Stomach (tissue), 8 donors: ENCODE measurements at regions not wholly inside any gene's neighbourhood (a gene's known extent, or its start where the extent isn't known, plus 50 kb on each side); places are given as distances from the start of the nearest gene placed in this dataset.
"Not testable (repeated sequence)": the region's sequence is repeated elsewhere in the genome, so short reads cannot be mapped to it uniquely, and the experiment has no call there.

Source experiments
- DNase-seq, 2 donors: peaks; one replicate each; pipeline versions ENCODE4 v3.0.0 to v3.0.0-alpha.2; 2013 to 2019
- H3K27ac ChIP-seq, 5 donors: fragments of 200-600 bp in 4 of 5; sonication (generic) in 4 of 5; one replicate each; pipeline ENCODE4 v1.5.1; 2013 to 2019; ENCODE audit warnings: mild to moderate bottlenecking in 1 of 5, moderate library complexity in 1 of 5
- H3K27me3 ChIP-seq, 3 donors: fragments of 200-600 bp; sonication (generic); one replicate each; pipeline ENCODE4 v1.5.1; 2017 to 2019; ENCODE audit warnings: mixed run types in 1 of 3
- H3K36me3 ChIP-seq, 4 donors: fragments of 200-600 bp; sonication (generic); 1 replicate in 3 of 4; 2 replicates in 1 of 4; pipeline ENCODE4 v1.5.1; 2016 to 2019
- H3K4me1 ChIP-seq, 4 donors: fragments of 200-600 bp; sonication (generic); one replicate each; pipeline ENCODE4 v1.5.1; 2016 to 2019
- H3K4me3 ChIP-seq, 4 donors: fragments of 200-600 bp; sonication (generic) in 3 of 4; one replicate each; pipeline ENCODE4 v1.5.1; 2016 to 2019; ENCODE audit warnings: mild to moderate bottlenecking in 1 of 4
- H3K9me3 ChIP-seq, 4 donors: fragments of 200-600 bp; sonication (generic); one replicate each; pipeline ENCODE4 v1.5.1; 2016 to 2019
- EP300 ChIP-seq: sonication (generic); formaldehyde crosslinking; IDR thresholded peaks from one replicate; pipeline ENCODE4 v1.6.1; 2017; ENCODE audit warnings: antibody characterized with exemption
- POLR2A ChIP-seq, 4 donors: fragments of 450-650 bp; IDR thresholded peaks; one replicate each; pipeline ENCODE4 v1.6.1; 2016; ENCODE audit warnings: antibody characterized with exemption in 4 of 4, control low read depth in 2 of 4, mild to moderate bottlenecking in 1 of 4, moderate library complexity in 1 of 4
- POLR2AphosphoS5 ChIP-seq, 3 donors: sonication (generic); formaldehyde crosslinking; IDR thresholded peaks; one replicate each; pipeline ENCODE4 v1.6.1; 2016; ENCODE audit warnings: antibody characterized with exemption in 3 of 3
- WGBS, 5 donors: extraction: QIAGEN DNeasy Blood & Tissue Kit in 3 of 5; methylation state at CpG; one replicate each; pipeline versions ENCODE4 v1.1.5 to v1.1.7; 2013 to 2018; 5-methylcytosine and 5-hydroxymethylcytosine counted together
- intact Hi-C: fragments of 100-400 bp; cut with DNase I; formaldehyde crosslinking; loops from one replicate; pipeline ENCODE4 v1.15.1; 2023; ENCODE audit warnings: low total_unique reads
- TF ChIP-seq, protein P1 (sequence below), 7 experiments: fragments of 450-650 bp in 4 of 7; fragments of 200-600 bp in 3 of 7; sonication (generic) in 3 of 7; IDR thresholded peaks; one replicate each; pipeline ENCODE4 v1.5.1; 2016 to 2019; ENCODE audit warnings: antibody characterized with exemption in 7 of 7, control low read depth in 2 of 7, mild to moderate bottlenecking in 1 of 7
- donor health status: healthy with polysubstance abuse.
- donor health status: Bipolar disorder and iron deficiency.
- donor health status: healthy.

DNA sequence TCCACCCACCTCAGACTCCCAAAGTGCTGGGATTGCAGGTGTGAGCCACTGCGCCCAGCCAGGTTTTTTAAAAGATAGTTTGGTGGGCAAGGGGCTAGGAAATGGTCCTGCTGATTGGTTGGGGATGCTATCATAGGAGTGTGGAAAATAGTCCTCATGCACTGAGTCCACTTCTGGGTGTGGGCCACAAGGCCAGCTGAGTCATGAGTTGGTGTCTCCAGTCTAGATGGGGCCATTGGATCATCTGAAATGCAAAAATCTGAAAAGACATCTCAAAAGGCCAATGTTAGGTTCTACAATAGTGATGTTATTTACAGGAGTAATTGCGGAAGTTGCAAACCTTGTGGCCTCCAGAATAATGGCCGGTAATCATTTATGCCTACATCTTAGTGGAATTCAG lies 221.1 kb downstream of the ZNF674 start:
- Histone ChIP-seq H3K4me1 (peaks cover 0 to 5% (median 0%) of the 10 kb centered on the region in 4 donors), H3K9me3 (peaks cover 0 to under 1% (median 0%) of the 10 kb centered on the region in 4 donors), H3K4me3 (no peak overlapping the region), H3K27me3 (peaks cover 0 to 5% (median 0%) of the 10 kb centered on the region in 3 donors), H3K27ac (no peak overlapping the region), H3K36me3 (no peaks in the 10 kb centered on the region)
- WGBS, 5 donors: 79 to 100% (median 96%) methylated on average over 3 of the region's 3 CpGs
- no peak for TF ChIP-seq POLR2AphosphoS5 (IDR thresholded peaks at IDR 0.05)
- TF ChIP-seq EP300: no peak
- TF ChIP-seq, protein P1, sequence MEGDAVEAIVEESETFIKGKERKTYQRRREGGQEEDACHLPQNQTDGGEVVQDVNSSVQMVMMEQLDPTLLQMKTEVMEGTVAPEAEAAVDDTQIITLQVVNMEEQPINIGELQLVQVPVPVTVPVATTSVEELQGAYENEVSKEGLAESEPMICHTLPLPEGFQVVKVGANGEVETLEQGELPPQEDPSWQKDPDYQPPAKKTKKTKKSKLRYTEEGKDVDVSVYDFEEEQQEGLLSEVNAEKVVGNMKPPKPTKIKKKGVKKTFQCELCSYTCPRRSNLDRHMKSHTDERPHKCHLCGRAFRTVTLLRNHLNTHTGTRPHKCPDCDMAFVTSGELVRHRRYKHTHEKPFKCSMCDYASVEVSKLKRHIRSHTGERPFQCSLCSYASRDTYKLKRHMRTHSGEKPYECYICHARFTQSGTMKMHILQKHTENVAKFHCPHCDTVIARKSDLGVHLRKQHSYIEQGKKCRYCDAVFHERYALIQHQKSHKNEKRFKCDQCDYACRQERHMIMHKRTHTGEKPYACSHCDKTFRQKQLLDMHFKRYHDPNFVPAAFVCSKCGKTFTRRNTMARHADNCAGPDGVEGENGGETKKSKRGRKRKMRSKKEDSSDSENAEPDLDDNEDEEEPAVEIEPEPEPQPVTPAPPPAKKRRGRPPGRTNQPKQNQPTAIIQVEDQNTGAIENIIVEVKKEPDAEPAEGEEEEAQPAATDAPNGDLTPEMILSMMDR (IDR thresholded peaks at IDR 0.05): no peak
- no peak for TF ChIP-seq POLR2A (IDR thresholded peaks at IDR 0.05)
- intact Hi-C loops: no loop called here
- no peak for DNase-seq

DNA sequence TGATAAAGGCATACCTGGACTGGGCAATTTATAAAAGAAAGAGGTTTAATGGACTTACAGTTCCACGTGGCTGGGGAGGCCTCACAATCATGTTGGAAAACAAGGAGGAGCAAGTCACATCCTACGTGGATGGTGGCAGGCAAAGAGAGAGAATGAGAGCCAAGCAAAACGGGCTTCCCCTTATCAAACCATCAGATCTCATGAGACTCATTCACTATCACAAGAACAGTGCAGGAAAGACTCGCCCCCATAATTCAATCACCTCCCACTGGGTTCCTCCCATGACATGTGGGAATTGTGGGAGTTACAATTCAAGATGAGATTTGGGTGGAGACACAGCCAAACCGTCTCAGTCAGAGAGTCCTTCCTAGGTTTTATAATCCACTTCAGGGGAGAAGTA lies 222.3 kb downstream of the ZNF674 start:
- H3K4me1 ChIP-seq, H3K27ac ChIP-seq, intact Hi-C loops, DNase-seq, H3K27me3 ChIP-seq, H3K9me3 ChIP-seq, H3K36me3 ChIP-seq, H3K4me3 ChIP-seq: not testable (repeated sequence)
- WGBS, 5 donors: 42 to 80% (median 66%) methylated on average over 5 of the region's 5 CpGs

DNA sequence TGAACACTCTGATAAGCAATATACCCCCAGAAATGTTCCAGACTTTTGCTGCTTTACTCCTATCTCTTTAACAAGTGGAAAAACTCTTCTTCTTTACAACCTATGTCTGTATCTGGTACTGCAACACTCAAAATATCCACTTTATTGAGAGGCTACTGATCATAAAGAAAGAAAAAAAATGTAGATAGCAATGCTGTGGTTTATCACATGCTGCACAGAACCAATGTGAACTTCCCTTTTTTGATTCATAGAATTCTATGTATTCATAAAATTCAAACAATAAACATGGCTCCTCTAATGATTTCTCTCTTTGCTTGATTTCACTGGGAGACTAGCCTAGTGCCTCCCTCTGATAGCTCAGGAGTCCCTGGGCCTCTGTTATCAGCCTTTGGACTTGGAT lies 223.5 kb downstream of the ZNF674 start:
- TF ChIP-seq EP300 (no peak), POLR2AphosphoS5 (IDR thresholded peaks at IDR 0.05) (no peak), POLR2A (IDR thresholded peaks at IDR 0.05) (no peak)
- TF ChIP-seq, protein P1 (IDR thresholded peaks at IDR 0.05): no peak
- no peak overlapping the region for H3K4me3 ChIP-seq
- H3K27me3 ChIP-seq: no peaks in the 10 kb centered on the region
- H3K27ac ChIP-seq: no peak overlapping the region
- H3K9me3 ChIP-seq: no peaks in the 10 kb centered on the region
- peaks cover 0 to 3% (median 0%) of the 10 kb centered on the region in 4 donors for H3K4me1 ChIP-seq
- H3K36me3 ChIP-seq: no peaks in the 10 kb centered on the region
- intact Hi-C loops: no loop called here
- DNase-seq: no peak

DNA sequence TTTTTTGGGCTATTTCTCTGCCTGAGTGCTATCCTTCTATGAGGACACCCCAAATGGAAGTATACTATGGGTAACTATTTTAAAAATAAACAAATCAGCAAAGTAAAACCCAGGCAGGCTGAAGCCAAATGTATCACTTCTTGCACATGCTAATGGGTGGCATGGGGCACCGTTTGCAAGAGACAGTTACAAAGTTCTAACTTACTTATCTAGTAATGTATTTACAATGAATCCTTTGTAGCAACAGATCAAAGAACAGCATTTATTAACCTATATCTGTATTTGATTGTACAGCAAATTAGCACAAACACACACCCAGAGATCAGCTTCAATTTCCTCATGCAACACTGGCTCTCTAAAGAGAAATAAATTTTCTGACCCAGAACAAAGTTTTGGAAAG lies 225.5 kb downstream of the ZNF674 start:
- Histone ChIP-seq H3K9me3 (no peaks in the 10 kb centered on the region), H3K27me3 (no peaks in the 10 kb centered on the region), H3K36me3 (no peaks in the 10 kb centered on the region), H3K4me3 (no peak overlapping the region), H3K27ac (no peak overlapping the region), H3K4me1 (no peaks in the 10 kb centered on the region)
- intact Hi-C loops: no loop called here
- TF ChIP-seq, protein P1 (IDR thresholded peaks at IDR 0.05): no peak
- TF ChIP-seq EP300 (no peak), POLR2A (IDR thresholded peaks at IDR 0.05) (no peak), POLR2AphosphoS5 (IDR thresholded peaks at IDR 0.05) (no peak)
- DNase-seq: no peak
- WGBS, 5 donors: 10 to 31% (median 20%) methylated on average over 1 of the region's 1 CpG; no CpG with 5 or more reads in 1 of the 5 donors

DNA sequence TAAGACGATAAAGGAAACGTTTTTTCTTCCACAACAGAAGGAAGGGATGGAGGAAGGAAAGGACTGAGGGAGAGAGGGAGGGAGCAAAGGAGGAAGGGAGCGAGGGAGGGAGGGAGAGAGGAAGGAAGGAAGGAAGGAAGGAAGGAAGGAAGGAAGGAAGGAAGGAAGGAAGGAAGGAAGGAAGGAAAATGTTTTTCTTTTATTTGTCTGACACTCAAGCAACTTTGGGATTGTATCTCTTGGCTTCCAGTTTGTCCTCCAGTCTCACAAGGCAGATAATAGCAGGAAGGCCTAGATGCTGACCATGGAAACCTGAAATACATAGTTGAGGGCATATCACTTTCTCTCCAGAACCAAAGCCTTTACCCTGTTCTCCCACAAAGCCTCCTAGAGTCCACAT lies 226.7 kb downstream of the ZNF674 start:
- H3K27me3 ChIP-seq: no peaks in the 10 kb centered on the region
- 53 to 88% (median 61%) methylated on average over 2 to 3 of the region's 3 CpGs for WGBS, 5 donors
- H3K4me1 ChIP-seq: no peaks in the 10 kb centered on the region
- no peak for TF ChIP-seq POLR2A (IDR thresholded peaks at IDR 0.05)
- no peak for TF ChIP-seq EP300
- TF ChIP-seq, protein P1 (IDR thresholded peaks at IDR 0.05): no peak
- no peak for TF ChIP-seq POLR2AphosphoS5 (IDR thresholded peaks at IDR 0.05)
- intact Hi-C loops: no loop called here
- H3K36me3 ChIP-seq: no peaks in the 10 kb centered on the region
- H3K27ac ChIP-seq: no peak overlapping the region
- no peaks in the 10 kb centered on the region for H3K9me3 ChIP-seq
- DNase-seq: no peak
- no peak overlapping the region for H3K4me3 ChIP-seq
